NB4 (cell line): ENCODE measurements at regions not wholly inside any gene's neighbourhood (a gene's known extent, or its start where the extent isn't known, plus 50 kb on each side); places are given as distances from the start of the nearest gene placed in this dataset.

Source experiments
- MYC ChIP-seq: IDR thresholded peaks from 2 replicates; pipeline ENCODE4 v1.6.1; 2011; ENCODE audit warnings: low read depth, low read length
- POLR2A ChIP-seq: IDR thresholded peaks from 2 replicates; pipeline ENCODE4 v1.6.1; 2011; ENCODE audit warnings: mild to moderate bottlenecking; ENCODE audit not compliant: insufficient read length; ENCODE audit errors: extremely low read depth
- TF ChIP-seq, protein P1 (sequence below): IDR thresholded peaks from one replicate; pipeline ENCODE4 v1.5.1; 2012; ENCODE audit warnings: low read depth, low read length
- TF ChIP-seq, protein P2 (sequence below): IDR thresholded peaks from 2 replicates; pipeline ENCODE4 v1.6.1; 2011; ENCODE audit warnings: low read depth, low read length

DNA sequence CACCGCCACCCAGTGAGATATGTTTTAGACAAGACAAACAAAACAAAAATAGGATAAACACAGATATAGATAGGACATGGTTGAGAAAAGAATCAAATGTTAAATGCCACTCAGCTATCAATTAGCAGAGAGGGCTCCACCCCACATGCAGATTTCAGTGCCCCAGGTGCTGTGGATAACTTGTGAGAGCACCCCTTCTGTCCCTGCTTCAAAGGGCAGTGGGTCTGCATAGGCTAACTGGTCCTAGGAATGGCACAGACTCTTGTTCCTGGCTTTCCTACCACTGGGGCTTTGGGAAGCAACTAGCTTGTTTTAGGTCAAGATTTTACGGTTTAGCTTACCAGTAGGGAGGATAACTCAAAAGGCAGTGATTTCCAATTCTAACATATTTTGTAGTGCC lies 460.3 kb downstream of the TSHZ3 start:
- TF ChIP-seq, protein P1, sequence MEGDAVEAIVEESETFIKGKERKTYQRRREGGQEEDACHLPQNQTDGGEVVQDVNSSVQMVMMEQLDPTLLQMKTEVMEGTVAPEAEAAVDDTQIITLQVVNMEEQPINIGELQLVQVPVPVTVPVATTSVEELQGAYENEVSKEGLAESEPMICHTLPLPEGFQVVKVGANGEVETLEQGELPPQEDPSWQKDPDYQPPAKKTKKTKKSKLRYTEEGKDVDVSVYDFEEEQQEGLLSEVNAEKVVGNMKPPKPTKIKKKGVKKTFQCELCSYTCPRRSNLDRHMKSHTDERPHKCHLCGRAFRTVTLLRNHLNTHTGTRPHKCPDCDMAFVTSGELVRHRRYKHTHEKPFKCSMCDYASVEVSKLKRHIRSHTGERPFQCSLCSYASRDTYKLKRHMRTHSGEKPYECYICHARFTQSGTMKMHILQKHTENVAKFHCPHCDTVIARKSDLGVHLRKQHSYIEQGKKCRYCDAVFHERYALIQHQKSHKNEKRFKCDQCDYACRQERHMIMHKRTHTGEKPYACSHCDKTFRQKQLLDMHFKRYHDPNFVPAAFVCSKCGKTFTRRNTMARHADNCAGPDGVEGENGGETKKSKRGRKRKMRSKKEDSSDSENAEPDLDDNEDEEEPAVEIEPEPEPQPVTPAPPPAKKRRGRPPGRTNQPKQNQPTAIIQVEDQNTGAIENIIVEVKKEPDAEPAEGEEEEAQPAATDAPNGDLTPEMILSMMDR, result no peak
- TF ChIP-seq POLR2A, result no peak
- TF ChIP-seq, protein P2, sequence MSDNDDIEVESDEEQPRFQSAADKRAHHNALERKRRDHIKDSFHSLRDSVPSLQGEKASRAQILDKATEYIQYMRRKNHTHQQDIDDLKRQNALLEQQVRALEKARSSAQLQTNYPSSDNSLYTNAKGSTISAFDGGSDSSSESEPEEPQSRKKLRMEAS, result no peak
- TF ChIP-seq MYC, result no peak
